SK-N-SH treated with all-trans-retinoic acid at 6 μM for 48 hours (cell line): ENCODE measurements at regions not wholly inside any gene's neighbourhood (a gene's known extent, or its start where the extent isn't known, plus 50 kb on each side); places are given as distances from the start of the nearest gene placed in this dataset.

Source experiments
- RARB ChIP-seq: fragments of 250-450 bp; sonication (Bioruptor Pico); IDR thresholded peaks from 2 replicates; pipeline ENCODE4 v1.8.0; 2021; ENCODE audit warnings: mild to moderate bottlenecking, moderate library complexity
- TCF4 ChIP-seq: fragments of 250-450 bp; sonication (Bioruptor Pico); IDR thresholded peaks from 2 replicates; pipeline ENCODE4 v1.8.0; 2021; ENCODE audit warnings: mild to moderate bottlenecking, moderate library complexity, borderline replicate concordance
- TOX ChIP-seq: fragments of 250-450 bp; sonication (Bioruptor Pico); IDR thresholded peaks from 2 replicates; pipeline ENCODE4 v1.8.0; 2021; ENCODE audit warnings: mild to moderate bottlenecking, moderate library complexity, borderline replicate concordance
- ZNF70 ChIP-seq: fragments of 450-650 bp; formaldehyde crosslinking; IDR thresholded peaks from 2 replicates; pipeline ENCODE4 v1.5.0; 2020; ENCODE audit warnings: mild to moderate bottlenecking, moderate library complexity
- TF ChIP-seq, protein P1 (sequence below): fragments of 250-450 bp; sonication (Bioruptor Pico); IDR thresholded peaks from 2 replicates; pipeline ENCODE4 v1.5.1; 2020; ENCODE audit warnings: low read depth, mild to moderate bottlenecking, moderate library complexity

DNA sequence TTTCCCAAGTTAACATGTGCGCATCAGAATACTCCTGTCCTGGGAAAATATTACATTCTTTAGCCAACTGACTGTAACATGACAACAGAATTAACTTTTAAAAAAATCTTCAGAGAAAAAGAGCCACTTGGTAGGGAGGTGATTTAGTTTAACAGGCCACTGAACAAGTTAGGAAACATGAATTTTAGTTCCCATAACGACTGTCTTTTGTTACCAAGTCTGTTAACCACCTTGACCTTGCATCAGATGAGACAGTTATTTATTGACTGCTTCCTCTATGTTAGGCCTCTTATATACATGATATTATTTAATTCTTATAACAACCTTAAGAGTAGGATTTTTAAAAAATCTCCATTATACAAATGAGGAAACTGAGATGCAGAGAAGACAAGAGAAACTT lies 268.6 kb downstream of the NDFIP2 start:
- TF ChIP-seq TCF4, result no peak
- TF ChIP-seq TOX (CRISPR knock-in tag), result no peak
- no peak for TF ChIP-seq RARB (CRISPR knock-in tag)
- no peak for TF ChIP-seq ZNF70 (CRISPR knock-in tag)
- TF ChIP-seq, protein P1, sequence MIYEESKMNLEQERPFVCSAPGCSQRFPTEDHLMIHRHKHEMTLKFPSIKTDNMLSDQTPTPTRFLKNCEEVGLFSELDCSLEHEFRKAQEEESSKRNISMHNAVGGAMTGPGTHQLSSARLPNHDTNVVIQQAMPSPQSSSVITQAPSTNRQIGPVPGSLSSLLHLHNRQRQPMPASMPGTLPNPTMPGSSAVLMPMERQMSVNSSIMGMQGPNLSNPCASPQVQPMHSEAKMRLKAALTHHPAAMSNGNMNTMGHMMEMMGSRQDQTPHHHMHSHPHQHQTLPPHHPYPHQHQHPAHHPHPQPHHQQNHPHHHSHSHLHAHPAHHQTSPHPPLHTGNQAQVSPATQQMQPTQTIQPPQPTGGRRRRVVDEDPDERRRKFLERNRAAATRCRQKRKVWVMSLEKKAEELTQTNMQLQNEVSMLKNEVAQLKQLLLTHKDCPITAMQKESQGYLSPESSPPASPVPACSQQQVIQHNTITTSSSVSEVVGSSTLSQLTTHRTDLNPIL (CRISPR knock-in tag), result no peak
